PC-9 (cell line): ENCODE measurements at regions not wholly inside any gene's neighbourhood (a gene's known extent, or its start where the extent isn't known, plus 50 kb on each side); places are given as distances from the start of the nearest gene placed in this dataset.

ENCODE experiments used
- BruUV-seq: library from RNA; stranded (reverse); fragments of 400-500 nt; replicated peaks from 2 replicates; lab custom pipeline; 2021; lab: Mats Ljungman, UMichigan
- CTCF ChIA-PET: fragments of 300-600 bp; sonication (Branson Sonifier 250); formaldehyde crosslinking; loops from one replicate; lab custom pipeline; 2022; ENCODE audit warnings: antibody characterized with exemption; lab: Charles Lee
- POLR2A ChIA-PET: fragments of 300-600 bp; sonication (Branson Sonifier 250); formaldehyde crosslinking; loops from one replicate; lab custom pipeline; 2022; ENCODE audit warnings: antibody characterized with exemption; ENCODE audit not compliant: unreplicated experiment; lab: Charles Lee
- DNase-seq, 2 experiments: peaks; one replicate each; pipeline versions ENCODE4 v3.0.0 to v3.0.0-alpha.2; 2015 to 2022; ENCODE audit warnings: mixed read lengths in 1 of 2
- H2AFZ ChIP-seq: fragments of 200-600 bp; sonication (generic); 2 replicates; pipeline ENCODE4 v1.8.1; 2017; ENCODE audit warnings: antibody characterized with exemption
- H3F3A ChIP-seq: fragments of 200-600 bp; sonication (generic); 2 replicates; pipeline ENCODE4 v1.8.1; 2017; ENCODE audit warnings: antibody characterized with exemption, mild to moderate bottlenecking, low read depth; ENCODE audit not compliant: insufficient read depth
- H3K27ac ChIP-seq: fragments of 200-600 bp; sonication (generic); 2 replicates; pipeline ENCODE4 v1.6.1; 2016; ENCODE audit warnings: mixed run types
- H3K27me3 ChIP-seq: fragments of 200-600 bp; sonication (generic); 2 replicates; pipeline ENCODE4 v1.6.1; 2016; ENCODE audit warnings: low read depth, mixed run types; ENCODE audit not compliant: insufficient read depth
- H3K36me3 ChIP-seq: fragments of 200-600 bp; sonication (generic); 2 replicates; pipeline ENCODE4 v1.6.1; 2016; ENCODE audit warnings: low read depth, mixed run types
- H3K4me1 ChIP-seq: fragments of 200-600 bp; sonication (generic); replicated peaks from 2 replicates; pipeline ENCODE4 v1.6.1; 2016; ENCODE audit warnings: mixed run types; ENCODE audit not compliant: insufficient read depth
- H3K4me2 ChIP-seq: fragments of 200-600 bp; sonication (generic); 2 replicates; pipeline ENCODE4 v1.6.1; 2017; ENCODE audit warnings: mixed run types
- H3K4me3 ChIP-seq: fragments of 200-600 bp; sonication (generic); 2 replicates; pipeline ENCODE4 v1.6.1; 2016; ENCODE audit warnings: mixed run types
- H3K79me2 ChIP-seq: fragments of 200-600 bp; sonication (generic); 2 replicates; pipeline ENCODE4 v1.6.1; 2017; ENCODE audit warnings: low read depth, mixed run types
- H3K9me2 ChIP-seq: fragments of 200-600 bp; sonication (generic); 2 replicates; pipeline ENCODE4 v1.8.1; 2017; ENCODE audit warnings: mild to moderate bottlenecking; ENCODE audit not compliant: insufficient read depth
- H3K9me3 ChIP-seq: fragments of 200-600 bp; sonication (generic); 2 replicates; pipeline ENCODE4 v1.8.1; 2016; ENCODE audit warnings: low read depth; ENCODE audit not compliant: insufficient read depth
- H4K20me1 ChIP-seq: fragments of 200-600 bp; sonication (generic); 2 replicates; pipeline ENCODE4 v1.8.1; 2017; ENCODE audit not compliant: insufficient read depth
- CTCF ChIP-seq: fragments of 200-600 bp; sonication (generic); conservative IDR thresholded peaks from 2 replicates; pipeline ENCODE4 v1.6.1; 2017; ENCODE audit warnings: mixed run types, antibody characterized with exemption, mild to moderate bottlenecking, moderate library complexity
- EZH2 ChIP-seq: fragments of 200-600 bp; sonication (generic); IDR thresholded peaks from 2 replicates; pipeline ENCODE4 v1.8.0; 2017; ENCODE audit warnings: antibody characterized with exemption, low read depth
- intact Hi-C: fragments of 100-400 bp; cut with micrococcal nuclease; formaldehyde crosslinking; loops from one replicate; pipeline ENCODE4 v1.10.0; 2022; ENCODE audit not compliant: unreplicated experiment

GRCh38 chr13:106405731-106406130 is 129.7 kb downstream of the EFNB2 start:
- Histone ChIP-seq H3K27me3 (no peaks in the 10 kb centered on the region), H3F3A (no peaks in the 10 kb centered on the region), H3K36me3 (no peaks in the 10 kb centered on the region), H3K4me1 (peaks cover 6% of the 10 kb centered on the region; the same call in 1 of the 2 replicates), H3K4me3 (no peak overlapping the region), H3K9me3 (0 out of 2 replicates have a peak, but pooled peaks cover 3% of the 10 kb centered on the region), H2AFZ (no peak overlapping the region), H3K4me2 (no peak overlapping the region), H3K27ac (no peak overlapping the region), H3K9me2 (no peaks in the 10 kb centered on the region), H3K79me2 (no peaks in the 10 kb centered on the region), H4K20me1 (no peaks in the 10 kb centered on the region)
- POLR2A ChIA-PET, result no interaction called here
- no peak for TF ChIP-seq EZH2
- TF ChIP-seq CTCF, result no peak
- no peak for DNase-seq
- intact Hi-C loops, result no loop called here
- BruUV-seq, result no TSS peak
- CTCF ChIA-PET, result no interaction called here

- no peaks in the 10 kb centered on the region for H3K79me2 ChIP-seq
- H3K9me2 ChIP-seq, result no peaks in the 10 kb centered on the region
- CTCF ChIA-PET, result no interaction called here
- no peak overlapping the region for H3K27ac ChIP-seq
- no peak overlapping the region for H2AFZ ChIP-seq
- peaks cover 6% of the 10 kb centered on the region; the same call in 1 of the 2 replicates for H3K4me1 ChIP-seq
- H3K27me3 ChIP-seq, result no peaks in the 10 kb centered on the region
- H3F3A ChIP-seq, result no peaks in the 10 kb centered on the region
- no peak overlapping the region for H3K4me3 ChIP-seq
- TF ChIP-seq EZH2 (no peak), CTCF (no peak)
- no TSS peak for BruUV-seq
- H4K20me1 ChIP-seq, result no peaks in the 10 kb centered on the region
- DNase-seq, result no peak
- no peaks in the 10 kb centered on the region for H3K36me3 ChIP-seq
- no peaks in the 10 kb centered on the region for H3K9me3 ChIP-seq
- POLR2A ChIA-PET, result no interaction called here
- no peak overlapping the region for H3K4me2 ChIP-seq
- intact Hi-C loops, result no loop called here
Observed at GRCh38 chr13:106403280-106403679, 132.2 kb downstream of the EFNB2 start.

- no peaks in the 10 kb centered on the region for H3K36me3 ChIP-seq
- intact Hi-C loops, result no loop called here
- H2AFZ ChIP-seq, result no peak overlapping the region
- no peaks in the 10 kb centered on the region for H3K9me2 ChIP-seq
- no peaks in the 10 kb centered on the region for H3K27me3 ChIP-seq
- ChIA-PET CTCF (no interaction called here), POLR2A (no interaction called here)
- H3K79me2 ChIP-seq, result no peaks in the 10 kb centered on the region
- no peaks in the 10 kb centered on the region for H3F3A ChIP-seq
- TF ChIP-seq CTCF, result no peak
- no peak for TF ChIP-seq EZH2
- BruUV-seq, result no TSS peak
- H3K9me3 ChIP-seq, result no peaks in the 10 kb centered on the region
- H3K4me3 ChIP-seq, result no peak overlapping the region
- H3K4me1 ChIP-seq, result peaks cover 6% of the 10 kb centered on the region; the same call in 1 of the 2 replicates
- no peaks in the 10 kb centered on the region for H4K20me1 ChIP-seq
- no peak overlapping the region for H3K27ac ChIP-seq
- H3K4me2 ChIP-seq, result no peak overlapping the region
- no peak for DNase-seq
Observed at GRCh38 chr13:106402866-106403265, 132.6 kb downstream of the EFNB2 start.
